NB4 (cell line): ENCODE measurements at regions not wholly inside any gene's neighbourhood (a gene's known extent, or its start where the extent isn't known, plus 50 kb on each side); places are given as distances from the start of the nearest gene placed in this dataset.

Experiments used
- DNase-seq: peaks from one replicate; pipeline ENCODE4 v3.0.0; 2010; ENCODE audit warnings: low read depth
- H3K4me3 ChIP-seq: one replicate; pipeline ENCODE4 v1.5.1; 2011; ENCODE audit warnings: mild to moderate bottlenecking, low read depth, low read length, moderate library complexity
- CTCF ChIP-seq: IDR thresholded peaks from one replicate; pipeline ENCODE4 v1.5.1; 2012; ENCODE audit warnings: low read depth, low read length
- MAX ChIP-seq: IDR thresholded peaks from 2 replicates; pipeline ENCODE4 v1.6.1; 2011; ENCODE audit warnings: low read depth, low read length
- MYC ChIP-seq: IDR thresholded peaks from 2 replicates; pipeline ENCODE4 v1.6.1; 2011; ENCODE audit warnings: low read depth, low read length
- POLR2A ChIP-seq: IDR thresholded peaks from 2 replicates; pipeline ENCODE4 v1.6.1; 2011; ENCODE audit warnings: mild to moderate bottlenecking; ENCODE audit not compliant: insufficient read length; ENCODE audit errors: extremely low read depth

GRCh38 chr7:118060692-118061091 lies 123.3 kb upstream of the LSM8 start:
- H3K4me3 ChIP-seq, result no peak overlapping the region
- TF ChIP-seq MAX (no peak), POLR2A (no peak), MYC (no peak), CTCF (no peak)
- DNase-seq, result no peak

- TF ChIP-seq MAX (no peak), MYC (no peak), POLR2A (no peak), CTCF (no peak)
- DNase-seq, result no peak
- no peak overlapping the region for H3K4me3 ChIP-seq
These were observed 122.6 kb upstream of the LSM8 start for GRCh38 chr7:118061386-118061785.

- TF ChIP-seq POLR2A, result no peak
- TF ChIP-seq MYC, result no peak
- no peak for TF ChIP-seq MAX
- no peak overlapping the region for H3K4me3 ChIP-seq
- DNase-seq, result no peak
These were observed 110.9 kb upstream of the LSM8 start for GRCh38 chr7:118072893-118073674.

- TF ChIP-seq MAX (no peak), MYC (no peak), POLR2A (no peak), CTCF (no peak)
- DNase-seq, result no peak
These were observed 108.0 kb upstream of the LSM8 start for GRCh38 chr7:118075936-118076335.

GRCh38 chr7:118076564-118076963 lies 107.4 kb upstream of the LSM8 start:
- no peak overlapping the region for H3K4me3 ChIP-seq
- DNase-seq, result no peak
- TF ChIP-seq POLR2A, result no peak
- TF ChIP-seq MAX, result no peak
- TF ChIP-seq CTCF, result no peak
- no peak for TF ChIP-seq MYC

More at GRCh38 chr7:118075936-118076335, 108.0 kb upstream of the LSM8 start:
- H3K4me3 ChIP-seq, result no peak overlapping the region

- no peak overlapping the region for H3K4me3 ChIP-seq
- TF ChIP-seq POLR2A (no peak), CTCF (no peak), MYC (no peak), MAX (no peak)
- no peak for DNase-seq
These were observed 105.9 kb upstream of the LSM8 start for GRCh38 chr7:118078015-118078414.
